Pancreas (tissue), 10 donors: ENCODE measurements at regions not wholly inside any gene's neighbourhood (a gene's known extent, or its start where the extent isn't known, plus 50 kb on each side); places are given as distances from the start of the nearest gene placed in this dataset.

ENCODE experiments used
- ATAC-seq, 4 donors: fragments of 200-7000 bp; cut with Tn5 transposase; one replicate each; pipeline versions ENCODE4 v1.8.0 to v1.9.1; 2020; ENCODE audit warnings: mild to moderate bottlenecking in 4 of 4, moderate library complexity in 4 of 4
- DNase-seq, 6 donors: peaks; one replicate each; pipeline ENCODE4 v3.0.0-alpha.2; 2020
- FAIRE-seq: peaks from 2 replicates; lab custom pipeline; 2012; peaks lifted over from hg19 to GRCh38; lab: Jason Lieb, UNC
- H3K27ac ChIP-seq, 4 donors: fragments of 200-600 bp; sonication (generic); 1 replicate in 3 of 4; 2 replicates in 1 of 4; pipeline versions ENCODE4 v1.5.0 to v1.8.0; 2020
- H3K27me3 ChIP-seq, 4 donors: fragments of 200-600 bp; one replicate each; pipeline ENCODE4 v1.8.0; 2021
- H3K36me3 ChIP-seq, 3 donors: fragments of 200-600 bp; sonication (generic) in 1 of 3; one replicate each; pipeline versions ENCODE4 v1.5.0 to v1.8.0; 2020 to 2021
- H3K4me1 ChIP-seq, 3 donors: fragments of 200-600 bp; one replicate each; pipeline ENCODE4 v1.8.0; 2021
- H3K4me3 ChIP-seq, 4 donors: fragments of 200-600 bp; sonication (generic) in 2 of 4; one replicate each; pipeline versions ENCODE4 v1.5.0 to v1.8.0; 2020 to 2021
- H3K9me3 ChIP-seq, 4 donors: fragments of 200-600 bp; one replicate each; pipeline ENCODE4 v1.8.0; 2021
- WGBS, 2 donors: extraction: QIAGEN DNeasy Blood & Tissue Kit; methylation state at CpG; one replicate each; pipeline ENCODE4 v1.1.7; 2013; 5-methylcytosine and 5-hydroxymethylcytosine counted together
- intact Hi-C, 3 donors: fragments of 100-400 bp; cut with DNase I; formaldehyde crosslinking; loops; one replicate each; pipeline versions ENCODE4 v1.11.1 to v1.14.2; 2022
- TF ChIP-seq, protein P1 (sequence below), 4 donors: fragments of 200-600 bp; sonication (generic) in 3 of 4; IDR thresholded peaks; one replicate each; pipeline versions ENCODE4 v1.5.0 to v1.8.0; 2021; ENCODE audit warnings: antibody characterized with exemption in 4 of 4
- donor health status: healthy with polysubstance abuse.
- donor health status: DM: no; HTN: no; CAD: no; lungs with moderate emphysema.
- donor health status: DM: no; HTN: no; CAD: no.
- donor health status: control.
- donor health status: control.
- donor health status: Bipolar disorder and iron deficiency.
- donor health status: DM: yes; HTN: yes; CAD: no.
- donor health status: DM: no; HTN: no; CAD: no.
- donor health status: DM: no; HTN: no; CAD: no.
- donor health status: DM: yes; HTN: yes; CAD: no.

DNA sequence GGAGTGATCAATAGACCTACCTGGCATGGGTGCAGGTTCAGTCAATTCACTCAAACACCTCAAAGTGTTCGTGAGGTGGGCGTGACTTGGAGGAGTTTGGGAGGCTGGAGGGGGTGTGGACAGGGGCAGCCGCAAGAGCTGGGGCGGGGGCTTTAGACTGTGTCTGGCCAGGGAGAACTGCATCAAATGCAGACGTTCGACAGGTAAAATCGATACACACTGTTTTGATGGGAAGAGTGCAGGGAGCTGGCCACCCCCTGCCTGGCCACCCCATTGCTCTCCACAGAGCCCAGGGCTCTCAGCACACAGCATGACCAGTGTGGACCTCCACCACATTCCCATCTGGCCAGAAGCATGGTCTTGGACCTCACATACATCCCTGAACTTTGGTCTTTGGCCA, 412.1 kb downstream of the OCA2 start:
- no peaks in the 10 kb centered on the region for H3K36me3 ChIP-seq
- intact Hi-C loops, result no loop called here
- TF ChIP-seq, protein P1, sequence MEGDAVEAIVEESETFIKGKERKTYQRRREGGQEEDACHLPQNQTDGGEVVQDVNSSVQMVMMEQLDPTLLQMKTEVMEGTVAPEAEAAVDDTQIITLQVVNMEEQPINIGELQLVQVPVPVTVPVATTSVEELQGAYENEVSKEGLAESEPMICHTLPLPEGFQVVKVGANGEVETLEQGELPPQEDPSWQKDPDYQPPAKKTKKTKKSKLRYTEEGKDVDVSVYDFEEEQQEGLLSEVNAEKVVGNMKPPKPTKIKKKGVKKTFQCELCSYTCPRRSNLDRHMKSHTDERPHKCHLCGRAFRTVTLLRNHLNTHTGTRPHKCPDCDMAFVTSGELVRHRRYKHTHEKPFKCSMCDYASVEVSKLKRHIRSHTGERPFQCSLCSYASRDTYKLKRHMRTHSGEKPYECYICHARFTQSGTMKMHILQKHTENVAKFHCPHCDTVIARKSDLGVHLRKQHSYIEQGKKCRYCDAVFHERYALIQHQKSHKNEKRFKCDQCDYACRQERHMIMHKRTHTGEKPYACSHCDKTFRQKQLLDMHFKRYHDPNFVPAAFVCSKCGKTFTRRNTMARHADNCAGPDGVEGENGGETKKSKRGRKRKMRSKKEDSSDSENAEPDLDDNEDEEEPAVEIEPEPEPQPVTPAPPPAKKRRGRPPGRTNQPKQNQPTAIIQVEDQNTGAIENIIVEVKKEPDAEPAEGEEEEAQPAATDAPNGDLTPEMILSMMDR (IDR thresholded peaks at IDR 0.05), result no peak
- no peak for ATAC-seq
- no peak for FAIRE-seq
- WGBS, 2 donors, result 68 to 72% methylated on average over 7 of the region's 7 CpGs
- no peaks in the 10 kb centered on the region for H3K27me3 ChIP-seq
- H3K9me3 ChIP-seq, result no peaks in the 10 kb centered on the region
- H3K4me3 ChIP-seq, result no peak overlapping the region
- DNase-seq, result no peak
- no peak overlapping the region for H3K27ac ChIP-seq
- H3K4me1 ChIP-seq, result no peaks in the 10 kb centered on the region

DNA sequence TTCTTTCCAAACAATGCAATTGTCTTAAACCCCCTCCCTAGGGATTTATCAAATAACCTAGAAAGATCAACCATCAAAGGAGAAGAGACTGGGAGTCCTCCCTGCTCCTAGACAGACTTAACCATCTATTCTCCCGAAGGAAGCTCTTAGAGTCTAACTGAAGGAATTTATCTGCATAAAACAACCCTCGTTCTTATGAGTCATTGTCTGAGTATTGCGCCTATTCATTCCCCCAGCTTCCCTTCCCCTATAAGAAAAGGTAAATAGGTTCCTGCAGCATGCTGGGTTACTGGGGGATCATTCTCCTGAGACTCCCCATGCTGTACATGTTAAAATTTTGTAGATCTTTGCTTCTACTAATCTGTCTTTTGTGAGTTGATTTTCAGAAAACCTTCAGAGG, 412.7 kb downstream of the OCA2 start:
- Histone ChIP-seq H3K9me3 (no peaks in the 10 kb centered on the region), H3K27me3 (no peaks in the 10 kb centered on the region), H3K4me3 (no peak overlapping the region), H3K4me1 (no peaks in the 10 kb centered on the region), H3K27ac (no peak overlapping the region), H3K36me3 (no peaks in the 10 kb centered on the region)
- ATAC-seq (no peak), FAIRE-seq (no peak), DNase-seq (no peak)
- TF ChIP-seq, protein P1 (IDR thresholded peaks at IDR 0.05), result no peak
- intact Hi-C loops, result no loop called here
- WGBS, 2 donors, result 69 to 76% methylated on average over 3 of the region's 3 CpGs

DNA sequence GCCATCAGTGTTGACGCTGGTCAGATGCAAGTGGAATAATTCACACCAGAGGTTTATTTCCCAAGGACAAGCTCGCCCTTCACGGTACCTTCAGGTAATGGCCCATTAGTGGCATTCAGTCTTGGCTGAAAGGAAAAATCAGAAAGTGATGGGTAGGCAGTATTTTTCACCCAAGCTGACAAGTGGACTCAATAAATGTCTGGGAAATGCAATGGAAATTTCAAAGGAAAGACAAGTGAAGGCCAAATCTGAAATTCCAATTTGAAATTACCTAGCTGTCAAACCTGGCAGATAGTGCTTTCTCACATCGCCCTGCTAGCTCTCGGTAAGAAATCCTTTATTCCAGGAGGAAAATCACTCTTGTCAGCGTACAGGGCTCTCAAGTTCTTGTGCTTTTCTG, 413.5 kb downstream of the OCA2 start:
- intact Hi-C loops, result no loop called here
- no peak for FAIRE-seq
- Histone ChIP-seq H3K4me1 (no peaks in the 10 kb centered on the region), H3K4me3 (no peak overlapping the region), H3K27me3 (no peaks in the 10 kb centered on the region), H3K36me3 (no peaks in the 10 kb centered on the region), H3K9me3 (no peaks in the 10 kb centered on the region), H3K27ac (no peak overlapping the region)
- no peak for DNase-seq
- TF ChIP-seq, protein P1 (IDR thresholded peaks at IDR 0.05), result no peak
- 69 to 78% methylated on average over 6 of the region's 6 CpGs for WGBS, 2 donors
- no peak for ATAC-seq

DNA sequence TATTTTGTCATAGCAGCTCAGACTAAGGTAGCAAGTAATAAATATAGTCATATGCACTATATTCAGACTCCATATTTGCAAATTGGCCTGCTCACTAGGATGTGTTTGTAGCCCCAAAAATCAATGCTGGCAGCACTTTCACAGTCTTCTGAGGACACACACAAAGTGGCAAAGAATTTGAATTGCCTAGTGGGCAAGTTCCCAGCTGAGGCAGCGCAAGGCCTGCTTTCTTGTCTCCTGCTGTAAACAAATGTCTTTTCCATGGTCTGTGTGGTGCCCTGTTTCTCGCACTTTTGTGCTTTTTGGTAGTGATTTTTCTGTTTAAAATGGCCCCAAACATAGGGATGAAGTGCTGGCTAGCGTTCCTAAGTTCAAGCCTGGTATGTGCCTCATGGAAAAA, 416.0 kb downstream of the OCA2 start:
- H3K36me3 ChIP-seq, result no peaks in the 10 kb centered on the region
- H3K9me3 ChIP-seq, result no peaks in the 10 kb centered on the region
- H3K27ac ChIP-seq, result no peak overlapping the region
- no peak overlapping the region for H3K4me3 ChIP-seq
- H3K27me3 ChIP-seq, result no peaks in the 10 kb centered on the region
- 76 to 81% methylated on average over 3 of the region's 3 CpGs for WGBS, 2 donors
- no peak for ATAC-seq
- no peaks in the 10 kb centered on the region for H3K4me1 ChIP-seq
- no peak for FAIRE-seq
- intact Hi-C loops, result no loop called here
- DNase-seq, result no peak
- TF ChIP-seq, protein P1 (IDR thresholded peaks at IDR 0.05), result no peak

DNA sequence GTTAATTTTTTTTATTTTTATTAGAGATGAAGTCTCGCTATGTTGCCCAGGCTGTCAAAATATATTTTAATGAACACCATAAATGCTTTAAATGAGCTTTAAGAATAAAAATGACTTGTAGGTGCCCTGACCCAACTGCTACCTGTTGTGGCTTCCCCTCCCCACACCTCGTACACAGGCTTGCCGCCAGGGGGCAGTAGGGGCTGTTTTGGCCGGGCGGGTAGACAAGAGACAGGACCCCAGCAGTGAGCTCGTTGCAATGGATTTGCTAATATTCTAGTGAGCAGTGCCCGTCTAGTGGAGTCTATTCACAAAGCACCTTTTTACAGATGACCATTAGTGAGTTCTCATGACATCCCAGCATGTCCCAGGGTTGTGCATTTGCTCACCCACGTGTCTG, 418.1 kb downstream of the OCA2 start:
- H3K4me3 ChIP-seq, result no peak overlapping the region
- H3K4me1 ChIP-seq, result no peaks in the 10 kb centered on the region
- H3K36me3 ChIP-seq, result no peaks in the 10 kb centered on the region
- H3K27me3 ChIP-seq, result no peaks in the 10 kb centered on the region
- TF ChIP-seq, protein P1 (IDR thresholded peaks at IDR 0.05), result no peak
- H3K9me3 ChIP-seq, result no peaks in the 10 kb centered on the region
- intact Hi-C loops, result no loop called here
- DNase-seq (no peak), ATAC-seq (no peak), FAIRE-seq (no peak)
- 61 to 70% methylated on average over 7 to 8 of the region's 8 CpGs for WGBS, 2 donors
- H3K27ac ChIP-seq, result no peak overlapping the region
